ENCODE measurements at regions not wholly inside any gene's neighbourhood (a gene's known extent, or its start where the extent isn't known, plus 50 kb on each side); places are given as distances from the start of the nearest gene placed in this dataset.
A peak's percentile ranks its signal among the peaks of the same experiment; 100 is the strongest.

DNA sequence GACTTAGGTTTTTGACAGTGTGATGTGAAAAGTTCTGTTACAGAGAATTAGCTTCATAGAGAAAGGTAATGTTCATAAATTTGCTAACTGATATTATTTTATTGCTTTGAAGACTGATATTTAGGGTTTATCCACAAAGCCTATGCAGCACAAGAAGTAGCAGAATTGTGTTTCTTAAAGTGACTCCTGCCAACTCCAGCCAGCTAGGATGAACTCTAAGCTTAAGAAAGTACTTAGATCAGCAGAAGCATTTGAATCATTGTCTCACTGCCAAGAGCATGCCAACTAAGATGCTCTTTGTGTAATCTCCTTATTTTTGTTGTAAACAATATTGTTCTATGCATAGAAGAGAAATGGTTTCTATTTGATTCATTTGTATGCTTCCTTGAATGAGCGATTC, 589.4 kb upstream of the ADGRL4 start:
- TF ChIP-seq EZH2phosphoT487 (IDR thresholded peaks at IDR 0.05; ENCODE audit: insufficient read depth, low read depth) (no peak), EZH2 (IDR thresholded peaks at IDR 0.05; ENCODE audit: insufficient read depth, poor library complexity, severe bottlenecking) (no peak)

DNA sequence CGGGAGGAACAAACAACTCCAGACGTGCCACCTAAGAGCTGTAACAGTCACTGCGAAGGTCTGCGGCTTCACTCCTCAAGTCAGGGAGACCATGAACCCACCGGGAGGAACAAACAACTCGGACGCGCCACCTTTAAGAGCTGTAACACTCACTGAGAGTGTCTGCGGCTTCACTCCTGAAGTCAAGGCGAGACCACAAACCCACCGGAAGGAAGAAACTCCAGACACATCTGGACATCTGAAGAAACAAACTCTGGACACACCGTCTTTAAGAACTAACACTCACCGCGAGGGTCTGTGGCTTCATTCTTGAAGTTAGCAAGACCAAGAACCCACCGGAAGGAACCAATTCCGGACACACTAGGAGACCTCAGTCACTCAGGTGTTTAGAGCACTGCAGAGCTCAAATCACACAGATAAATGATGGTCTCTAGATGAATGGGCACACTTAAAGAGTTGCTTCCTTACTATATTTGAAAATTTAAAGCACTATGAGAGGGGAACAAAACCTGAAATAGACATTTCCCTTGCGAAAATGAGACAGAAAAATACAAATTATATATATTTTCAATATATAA, 587.7 kb upstream of the ADGRL4 start:
- TF ChIP-seq EZH2 (IDR thresholded peaks at IDR 0.05; ENCODE audit: insufficient read depth, poor library complexity, severe bottlenecking) = no peak
- no peak for TF ChIP-seq EZH2phosphoT487 (IDR thresholded peaks at IDR 0.05; ENCODE audit: insufficient read depth, low read depth)
- no peak for DNase-seq
- no peak overlapping the region for H3K27ac ChIP-seq
- WGBS, 2 experiments (ENCODE audit: low coverage in 1 of 2, low lambda C conversion rate in 2 of 2, missing lambda C conversion rate in 2 of 2) = 76 to 78% methylated on average over 17 of the region's 17 CpGs
- no peaks in the 10 kb centered on the region for H3K79me2 ChIP-seq (ENCODE audit: insufficient read depth)
- no peaks in the 10 kb centered on the region for H3K36me3 ChIP-seq (ENCODE audit: low read depth)
- H3K9ac ChIP-seq = no peak overlapping the region
- H4K20me1 ChIP-seq (ENCODE audit: insufficient read depth) = no peaks in the 10 kb centered on the region
- no peaks in the 10 kb centered on the region for H3F3A ChIP-seq (ENCODE audit: insufficient read depth)
- H3K27me3 ChIP-seq (replicated peaks; ENCODE audit: insufficient read depth) = no peaks in the 10 kb centered on the region
- H3K4me2 ChIP-seq (ENCODE audit: unreplicated experiment) = no peak overlapping the region
- H3K9me3 ChIP-seq (ENCODE audit: low read depth) = no peaks in the 10 kb centered on the region
- no peaks in the 10 kb centered on the region for H3K9me2 ChIP-seq (ENCODE audit: insufficient read depth)
- in situ Hi-C loops (cut with MboI) = no loop called here
- no peaks in the 10 kb centered on the region for H3K4me1 ChIP-seq (ENCODE audit: insufficient read depth)
- H3K4me3 ChIP-seq = no peak overlapping the region
- H2AFZ ChIP-seq = no peak overlapping the region

More for the DNA sequence above, 589.4 kb upstream of the ADGRL4 start:
- H4K20me1 ChIP-seq (ENCODE audit: insufficient read depth) = no peaks in the 10 kb centered on the region
- no peaks in the 10 kb centered on the region for H3K9me3 ChIP-seq (ENCODE audit: low read depth)
- no peaks in the 10 kb centered on the region for H3K4me1 ChIP-seq (ENCODE audit: insufficient read depth)
- no peak overlapping the region for H3K4me2 ChIP-seq (ENCODE audit: unreplicated experiment)
- 68 to 81% methylated on average over 1 of the region's 1 CpG for WGBS, 2 experiments (ENCODE audit: low coverage in 1 of 2, low lambda C conversion rate in 2 of 2, missing lambda C conversion rate in 2 of 2)
- no peaks in the 10 kb centered on the region for H3K79me2 ChIP-seq (ENCODE audit: insufficient read depth)
- no peak overlapping the region for H3K4me3 ChIP-seq
- H3K36me3 ChIP-seq (ENCODE audit: low read depth) = no peaks in the 10 kb centered on the region
- H3K27ac ChIP-seq = no peak overlapping the region
- H2AFZ ChIP-seq = no peak overlapping the region
- H3F3A ChIP-seq (ENCODE audit: insufficient read depth) = no peaks in the 10 kb centered on the region
- H3K27me3 ChIP-seq (replicated peaks; ENCODE audit: insufficient read depth) = no peaks in the 10 kb centered on the region
- H3K9ac ChIP-seq = no peak overlapping the region
- no peak for DNase-seq
- in situ Hi-C loops (cut with MboI) = no loop called here
- no peaks in the 10 kb centered on the region for H3K9me2 ChIP-seq (ENCODE audit: insufficient read depth)

DNA sequence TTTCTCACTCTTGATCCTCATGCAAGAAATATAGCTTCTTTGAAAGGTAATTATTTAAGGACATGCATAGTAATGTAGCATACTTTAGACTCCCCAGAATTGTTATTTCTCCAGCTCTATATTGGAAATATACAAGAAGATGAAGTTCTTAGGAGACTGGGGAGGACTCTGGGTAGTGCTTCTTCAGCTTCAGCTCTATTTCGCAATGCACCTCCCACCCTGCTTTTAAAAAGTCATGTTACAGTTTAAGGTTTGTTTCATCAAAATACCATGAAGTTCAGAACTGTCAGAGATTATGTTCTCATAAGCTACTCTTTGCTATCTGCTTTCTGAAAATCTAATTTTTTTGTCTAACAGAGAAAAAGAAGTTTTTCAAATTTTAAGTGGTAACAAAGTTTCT, 586.2 kb upstream of the ADGRL4 start:
- Histone ChIP-seq H3K36me3 (ENCODE audit: low read depth) (no peaks in the 10 kb centered on the region), H3K9me2 (ENCODE audit: insufficient read depth) (no peaks in the 10 kb centered on the region), H3K79me2 (ENCODE audit: insufficient read depth) (no peaks in the 10 kb centered on the region), H3K9ac (no peak overlapping the region), H4K20me1 (ENCODE audit: insufficient read depth) (no peaks in the 10 kb centered on the region), H3K9me3 (ENCODE audit: low read depth) (no peaks in the 10 kb centered on the region), H3K27me3 (replicated peaks; ENCODE audit: insufficient read depth) (no peaks in the 10 kb centered on the region; the same call in 1 of the 2 replicates), H3K27ac (no peak overlapping the region), H3K4me2 (ENCODE audit: unreplicated experiment) (no peak overlapping the region), H3F3A (ENCODE audit: insufficient read depth) (no peaks in the 10 kb centered on the region), H2AFZ (no peak overlapping the region), H3K4me1 (ENCODE audit: insufficient read depth) (no peaks in the 10 kb centered on the region), H3K4me3 (no peak overlapping the region)
- in situ Hi-C loops (cut with MboI) = no loop called here
- WGBS, 2 experiments (ENCODE audit: low coverage in 1 of 2, low lambda C conversion rate in 2 of 2, missing lambda C conversion rate in 2 of 2) = 39 to 42% methylated on average over 1 of the region's 1 CpG
- no peak for DNase-seq
- no peak for TF ChIP-seq EZH2phosphoT487 (IDR thresholded peaks at IDR 0.05; ENCODE audit: insufficient read depth, low read depth)
- TF ChIP-seq EZH2 (IDR thresholded peaks at IDR 0.05; ENCODE audit: insufficient read depth, poor library complexity, severe bottlenecking) = no peak

DNA sequence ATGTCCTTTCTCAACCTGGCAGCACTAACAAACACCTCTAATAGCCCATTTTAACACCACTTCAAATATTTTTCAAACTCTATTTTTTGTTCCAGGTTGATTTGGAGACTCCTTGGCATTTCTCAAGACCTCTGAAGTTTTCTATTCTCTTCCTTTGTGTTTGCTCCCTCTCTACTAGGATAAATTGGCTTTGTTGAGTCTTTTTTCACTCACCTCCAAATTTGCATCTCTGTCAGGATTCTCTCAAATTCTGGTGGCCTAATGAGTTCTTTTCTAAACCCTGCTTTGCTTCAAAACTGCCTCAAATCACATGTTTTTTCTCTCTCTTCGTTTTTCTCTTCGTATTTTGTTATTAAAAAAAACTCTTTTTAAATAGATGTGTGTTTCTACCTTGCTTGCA, 582.2 kb upstream of the ADGRL4 start:
- Histone ChIP-seq H3K9me3 (ENCODE audit: low read depth) (no peaks in the 10 kb centered on the region), H3F3A (ENCODE audit: insufficient read depth) (no peaks in the 10 kb centered on the region), H4K20me1 (ENCODE audit: insufficient read depth) (no peaks in the 10 kb centered on the region), H3K9ac (no peak overlapping the region), H3K79me2 (ENCODE audit: insufficient read depth) (no peaks in the 10 kb centered on the region), H3K4me3 (no peak overlapping the region), H3K4me2 (ENCODE audit: unreplicated experiment) (no peak overlapping the region), H2AFZ (no peak overlapping the region), H3K9me2 (ENCODE audit: insufficient read depth) (no peaks in the 10 kb centered on the region), H3K36me3 (ENCODE audit: low read depth) (no peaks in the 10 kb centered on the region), H3K4me1 (ENCODE audit: insufficient read depth) (no peaks in the 10 kb centered on the region), H3K27me3 (replicated peaks; ENCODE audit: insufficient read depth) (no peaks in the 10 kb centered on the region; the same call in 1 of the 2 replicates), H3K27ac (no peak overlapping the region)
- WGBS, 2 experiments (ENCODE audit: low coverage in 1 of 2, low lambda C conversion rate in 2 of 2, missing lambda C conversion rate in 2 of 2) = 14 to 28% methylated on average over 2 of the region's 2 CpGs
- in situ Hi-C loops (cut with MboI) = no loop called here
- DNase-seq = no peak
- TF ChIP-seq EZH2 (IDR thresholded peaks at IDR 0.05; ENCODE audit: insufficient read depth, poor library complexity, severe bottlenecking) (no peak), EZH2phosphoT487 (IDR thresholded peaks at IDR 0.05; ENCODE audit: insufficient read depth, low read depth) (no peak)

DNA sequence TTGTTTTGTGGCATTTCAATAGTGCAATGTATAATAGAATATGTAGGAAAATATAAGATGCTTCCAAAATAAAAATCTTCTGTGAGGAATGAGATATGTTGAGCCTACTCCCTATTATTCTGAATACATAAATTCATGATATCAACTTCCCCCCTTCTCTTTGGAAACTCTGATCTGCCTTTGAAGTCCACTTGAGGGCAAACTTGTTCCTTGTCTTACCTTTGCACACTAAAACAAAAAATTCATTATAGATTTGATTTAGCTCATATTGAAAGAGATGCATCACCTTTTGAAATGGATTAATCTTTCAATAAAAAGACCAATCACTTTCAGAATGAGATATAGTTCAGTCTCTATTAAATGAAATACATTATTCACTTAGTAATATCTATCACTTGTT, 580.7 kb upstream of the ADGRL4 start:
- H3K9me2 ChIP-seq (ENCODE audit: insufficient read depth) = no peaks in the 10 kb centered on the region
- no peaks in the 10 kb centered on the region; the same call in 1 of the 2 replicates for H3K27me3 ChIP-seq (replicated peaks; ENCODE audit: insufficient read depth)
- no peaks in the 10 kb centered on the region for H3K36me3 ChIP-seq (ENCODE audit: low read depth)
- H4K20me1 ChIP-seq (ENCODE audit: insufficient read depth) = no peaks in the 10 kb centered on the region
- in situ Hi-C loops (cut with MboI) = no loop called here
- H3F3A ChIP-seq (ENCODE audit: insufficient read depth) = no peaks in the 10 kb centered on the region
- no peak overlapping the region for H3K9ac ChIP-seq
- H3K27ac ChIP-seq = no peak overlapping the region
- no peak overlapping the region for H3K4me2 ChIP-seq (ENCODE audit: unreplicated experiment)
- no peaks in the 10 kb centered on the region for H3K9me3 ChIP-seq (ENCODE audit: low read depth)
- TF ChIP-seq EZH2 (IDR thresholded peaks at IDR 0.05; ENCODE audit: insufficient read depth, poor library complexity, severe bottlenecking) (no peak), EZH2phosphoT487 (IDR thresholded peaks at IDR 0.05; ENCODE audit: insufficient read depth, low read depth) (no peak)
- H3K4me3 ChIP-seq = no peak overlapping the region
- H3K4me1 ChIP-seq (ENCODE audit: insufficient read depth) = no peaks in the 10 kb centered on the region
- peak; percentile 1 for DNase-seq
- no peaks in the 10 kb centered on the region for H3K79me2 ChIP-seq (ENCODE audit: insufficient read depth)
- no peak overlapping the region for H2AFZ ChIP-seq

All from GM23248 (cell line).